Muscle layer of duodenum (tissue), 2 donors: ENCODE measurements at regions not wholly inside any gene's neighbourhood (a gene's known extent, or its start where the extent isn't known, plus 50 kb on each side); places are given as distances from the start of the nearest gene placed in this dataset.

Experiments used
- H3K27ac ChIP-seq: one replicate; pipeline ENCODE4 v1.7.0; 2013; ENCODE audit warnings: mild to moderate bottlenecking, low read length
- H3K27me3 ChIP-seq: one replicate; pipeline ENCODE4 v1.7.0; 2013; ENCODE audit warnings: low read depth, mild to moderate bottlenecking, control low read depth, low read length
- H3K36me3 ChIP-seq, 2 donors: one replicate each; pipeline ENCODE4 v1.7.0; 2013; ENCODE audit warnings: low read length in 2 of 2, control low read depth in 1 of 2, mild to moderate bottlenecking in 1 of 2; ENCODE audit not compliant: insufficient read depth in 2 of 2, control insufficient read depth in 1 of 2
- H3K4me1 ChIP-seq, 2 donors: one replicate each; pipeline ENCODE4 v1.7.0; 2013; ENCODE audit warnings: low read length in 2 of 2, mild to moderate bottlenecking in 2 of 2, control low read depth in 1 of 2, moderate library complexity in 1 of 2; ENCODE audit not compliant: insufficient read depth in 2 of 2, control insufficient read depth in 1 of 2
- H3K4me3 ChIP-seq, 2 donors: one replicate each; pipeline ENCODE4 v1.7.0; 2013; ENCODE audit warnings: low read length in 2 of 2, low read depth in 1 of 2, mild to moderate bottlenecking in 1 of 2
- H3K9me3 ChIP-seq, 2 donors: one replicate each; pipeline ENCODE4 v1.7.0; 2013; ENCODE audit warnings: low read length in 2 of 2, control low read depth in 1 of 2, mild to moderate bottlenecking in 1 of 2; ENCODE audit not compliant: control insufficient read depth in 1 of 2
- donor health status: healthy.

- H3K9me3 ChIP-seq, result no peaks in the 10 kb centered on the region
- peaks cover 0 to 4% of the 10 kb centered on the region in 2 donors for H3K4me1 ChIP-seq
- no peak overlapping the region for H3K27ac ChIP-seq
- H3K27me3 ChIP-seq, result no peaks in the 10 kb centered on the region
- no peak overlapping the region for H3K4me3 ChIP-seq
- H3K36me3 ChIP-seq, result no peaks in the 10 kb centered on the region
These were observed 151.4 kb upstream of the PRPS1L1 start for GRCh38 chr7:18179093-18179492.

DNA sequence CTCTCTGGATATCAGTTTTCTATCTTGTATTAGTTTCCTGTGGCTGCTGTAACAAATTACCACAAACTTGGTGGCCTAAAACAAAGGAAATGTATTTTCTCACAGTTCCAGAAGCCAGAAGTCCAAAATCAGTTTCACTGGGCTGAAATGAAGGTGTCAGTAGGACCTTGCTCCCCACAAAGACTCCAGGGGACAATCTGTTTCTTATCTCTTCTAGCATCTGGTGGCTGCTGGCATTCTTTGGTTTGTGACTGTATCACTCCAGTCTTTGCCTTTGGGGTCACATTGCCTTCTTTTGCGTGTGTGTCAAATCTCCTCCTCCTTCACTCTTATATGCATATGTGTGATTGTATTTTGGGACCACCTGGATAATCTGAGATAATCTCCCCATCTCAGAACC lies 153.0 kb upstream of the PRPS1L1 start:
- Histone ChIP-seq H3K36me3 (no peaks in the 10 kb centered on the region), H3K9me3 (no peaks in the 10 kb centered on the region), H3K4me1 (peaks cover 0 to 4% of the 10 kb centered on the region in 2 donors), H3K27me3 (no peaks in the 10 kb centered on the region), H3K4me3 (no peak overlapping the region), H3K27ac (no peak overlapping the region)

GRCh38 chr7:18189500-18190126 lies 162.0 kb upstream of the PRPS1L1 start:
- Histone ChIP-seq H3K27ac (no peak overlapping the region), H3K4me1 (no peaks in the 10 kb centered on the region), H3K36me3 (no peaks in the 10 kb centered on the region), H3K4me3 (no peak overlapping the region), H3K27me3 (no peaks in the 10 kb centered on the region), H3K9me3 (no peaks in the 10 kb centered on the region)

DNA sequence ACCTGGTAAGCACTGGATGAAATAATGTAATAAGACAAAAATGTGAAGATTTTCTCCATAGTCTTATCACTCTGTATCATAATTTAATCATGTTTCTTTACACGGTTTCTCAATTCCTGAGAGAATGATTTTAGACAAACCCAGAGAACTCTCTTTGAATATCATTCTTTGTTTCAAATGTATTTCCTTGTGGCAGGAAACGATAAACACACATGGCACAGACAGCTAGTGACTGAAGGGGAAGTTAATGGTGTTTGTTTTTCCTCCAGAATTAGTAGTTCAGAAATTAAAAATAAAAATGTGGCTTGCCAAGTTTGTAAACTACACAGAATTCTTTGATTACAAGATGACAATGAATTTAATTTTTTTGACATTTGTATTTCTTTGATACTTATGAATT lies 163.7 kb upstream of the PRPS1L1 start:
- H3K4me3 ChIP-seq, result no peak overlapping the region
- no peaks in the 10 kb centered on the region for H3K27me3 ChIP-seq
- H3K27ac ChIP-seq, result no peak overlapping the region
- H3K4me1 ChIP-seq, result no peaks in the 10 kb centered on the region
- H3K36me3 ChIP-seq, result no peaks in the 10 kb centered on the region
- H3K9me3 ChIP-seq, result no peaks in the 10 kb centered on the region

DNA sequence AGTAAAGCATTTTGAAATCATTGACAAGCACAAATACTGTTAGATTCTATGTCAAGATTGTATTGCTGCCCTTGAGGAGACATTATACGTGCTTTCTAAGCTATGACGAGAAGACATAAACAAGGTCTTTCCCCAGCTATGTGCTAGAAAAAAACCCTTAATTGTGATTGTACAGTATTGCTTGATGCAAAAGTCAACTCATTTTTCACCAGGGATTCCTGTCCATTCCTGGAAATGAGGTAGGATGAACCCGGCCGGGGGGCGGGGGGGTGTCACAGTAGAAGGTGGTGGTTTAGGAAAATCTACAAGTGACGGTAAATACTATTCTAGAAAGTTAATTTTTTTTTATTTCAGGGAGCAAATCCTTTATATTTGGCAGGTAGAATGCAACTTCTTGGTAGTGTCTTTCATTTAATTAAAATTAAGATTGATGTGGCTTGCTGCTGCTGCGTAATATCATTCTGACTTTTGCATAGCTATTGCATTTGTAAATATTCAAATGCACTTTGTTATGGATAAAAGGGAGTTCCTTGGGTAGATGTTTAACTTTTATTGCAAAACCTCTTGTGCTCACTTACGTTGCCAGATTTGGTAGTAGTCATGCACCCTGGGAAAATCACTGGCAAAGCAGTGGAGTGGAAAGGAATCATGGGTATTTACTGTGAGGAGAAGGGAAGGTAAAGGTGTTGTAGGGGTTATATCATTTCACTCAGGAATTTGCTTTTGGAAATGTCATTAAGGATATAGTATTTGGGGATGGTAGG lies 164.4 kb upstream of the PRPS1L1 start:
- Histone ChIP-seq H3K27ac (no peak overlapping the region), H3K27me3 (no peaks in the 10 kb centered on the region), H3K36me3 (no peaks in the 10 kb centered on the region), H3K4me3 (no peak overlapping the region), H3K4me1 (no peaks in the 10 kb centered on the region), H3K9me3 (no peaks in the 10 kb centered on the region)

DNA sequence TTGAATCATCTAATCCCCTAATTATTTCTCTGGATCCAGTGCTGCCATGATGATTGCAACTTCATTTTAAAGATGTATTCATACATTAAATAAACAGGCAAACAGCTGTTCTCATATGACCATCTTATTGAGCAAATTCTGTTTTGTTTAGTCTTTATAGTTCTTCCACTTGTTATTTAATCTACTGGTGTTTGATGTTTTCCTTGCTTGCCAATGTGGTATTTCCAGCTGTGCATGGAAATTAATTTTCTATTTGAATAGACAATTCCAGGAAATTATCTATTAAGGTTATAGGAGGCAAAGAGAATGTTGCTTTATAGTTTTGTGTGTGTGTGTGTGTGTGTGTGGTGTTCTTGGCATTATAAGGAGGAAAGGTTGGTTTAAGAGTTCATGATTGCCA lies 167.0 kb upstream of the PRPS1L1 start:
- Histone ChIP-seq H3K9me3 (no peaks in the 10 kb centered on the region), H3K4me1 (no peaks in the 10 kb centered on the region), H3K27me3 (no peaks in the 10 kb centered on the region), H3K27ac (no peak overlapping the region), H3K36me3 (no peaks in the 10 kb centered on the region), H3K4me3 (no peak overlapping the region)

DNA sequence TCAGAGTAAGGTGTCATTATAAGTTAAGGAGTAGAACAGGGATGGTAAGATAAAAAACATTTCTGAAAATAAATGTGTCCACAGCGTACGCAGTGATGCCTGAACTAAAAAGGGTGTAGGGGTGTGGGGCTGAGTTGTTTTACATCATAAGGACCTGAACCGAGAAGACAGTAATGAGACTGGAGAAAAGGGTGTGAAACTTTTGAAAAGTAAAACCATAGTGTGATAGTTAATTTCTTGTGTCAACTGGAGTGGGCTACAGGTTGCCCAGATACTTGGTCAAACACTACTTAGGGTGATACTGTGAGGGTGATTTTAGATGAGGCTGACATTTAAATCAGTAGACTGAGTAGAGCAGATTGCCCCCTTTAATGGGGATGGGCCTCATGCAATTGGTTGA lies 169.0 kb upstream of the PRPS1L1 start:
- H3K27me3 ChIP-seq, result no peaks in the 10 kb centered on the region
- H3K36me3 ChIP-seq, result no peaks in the 10 kb centered on the region
- no peaks in the 10 kb centered on the region for H3K9me3 ChIP-seq
- no peak overlapping the region for H3K4me3 ChIP-seq
- H3K4me1 ChIP-seq, result peaks cover 0 to 3% of the 10 kb centered on the region in 2 donors
- no peak overlapping the region for H3K27ac ChIP-seq

GRCh38 chr7:18198868-18199267 lies 171.2 kb upstream of the PRPS1L1 start:
- no peak overlapping the region for H3K27ac ChIP-seq
- no peaks in the 10 kb centered on the region for H3K9me3 ChIP-seq
- no peak overlapping the region for H3K4me3 ChIP-seq
- no peaks in the 10 kb centered on the region for H3K27me3 ChIP-seq
- no peaks in the 10 kb centered on the region for H3K36me3 ChIP-seq
- H3K4me1 ChIP-seq, result peaks cover 0 to 3% of the 10 kb centered on the region in 2 donors

DNA sequence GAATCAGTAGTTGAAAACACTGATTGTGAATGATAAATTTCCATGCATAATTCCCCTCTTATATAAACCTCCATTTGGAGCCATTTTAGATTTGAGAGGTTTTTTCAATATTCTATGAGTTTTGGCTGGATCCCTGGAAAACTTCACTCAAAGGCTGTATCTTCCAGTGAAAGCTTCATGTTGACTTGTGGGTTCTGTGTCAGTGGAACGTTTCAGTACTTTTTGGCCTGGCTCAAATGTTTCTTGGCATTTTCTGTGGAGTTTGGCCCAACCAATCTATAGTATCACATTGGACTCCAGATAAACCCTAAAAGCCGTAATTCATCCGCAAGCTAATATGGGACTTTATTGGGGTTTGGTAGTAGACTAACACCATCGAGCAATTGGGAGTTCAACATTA lies 172.6 kb upstream of the PRPS1L1 start:
- Histone ChIP-seq H3K36me3 (no peaks in the 10 kb centered on the region), H3K27ac (no peak overlapping the region), H3K27me3 (no peaks in the 10 kb centered on the region), H3K9me3 (no peaks in the 10 kb centered on the region), H3K4me3 (no peak overlapping the region), H3K4me1 (peaks cover 0 to 3% of the 10 kb centered on the region in 2 donors)

DNA sequence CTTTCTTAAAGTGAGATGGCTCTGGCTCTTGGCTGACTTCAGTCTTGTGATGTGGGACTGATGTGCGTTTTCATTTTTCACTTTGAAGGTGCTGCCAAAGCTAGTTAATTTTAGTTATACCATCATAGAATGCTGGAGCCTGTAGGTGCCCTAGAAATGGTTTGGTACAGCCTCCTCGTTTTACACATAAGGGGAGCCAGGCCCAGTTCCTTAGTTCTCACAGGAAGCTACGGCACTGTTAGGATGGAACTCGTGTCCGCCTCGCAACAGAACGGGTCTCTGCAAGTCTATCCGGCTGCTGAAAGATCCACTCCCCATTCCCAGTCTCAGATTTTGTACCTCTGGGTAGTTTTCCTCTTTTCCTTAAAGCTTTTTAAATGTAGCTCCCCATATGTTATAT lies 173.2 kb upstream of the PRPS1L1 start:
- H3K4me1 ChIP-seq, result peaks cover 0 to 3% of the 10 kb centered on the region in 2 donors
- no peak overlapping the region for H3K27ac ChIP-seq
- no peaks in the 10 kb centered on the region for H3K36me3 ChIP-seq
- H3K27me3 ChIP-seq, result no peaks in the 10 kb centered on the region
- no peaks in the 10 kb centered on the region for H3K9me3 ChIP-seq
- no peak overlapping the region for H3K4me3 ChIP-seq

DNA sequence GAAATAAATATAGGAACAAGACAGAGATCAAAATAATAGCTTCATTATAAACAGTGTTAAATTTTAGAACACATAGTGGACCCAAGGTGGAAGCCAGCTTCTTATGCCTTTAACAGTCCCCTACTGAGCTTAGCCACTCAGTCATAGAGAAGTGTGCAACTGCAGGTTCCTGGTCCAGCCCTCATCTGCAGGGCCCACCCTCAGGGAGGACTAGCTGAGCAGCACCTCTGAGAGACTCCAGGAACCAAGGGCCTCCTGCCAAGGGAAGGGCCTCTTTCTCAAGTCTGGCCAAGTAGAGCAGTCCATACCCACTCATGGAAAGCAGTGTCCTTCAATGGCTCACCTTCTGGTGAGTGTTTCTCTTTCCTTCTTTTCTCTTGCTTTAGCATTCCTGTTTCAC lies 173.7 kb upstream of the PRPS1L1 start:
- peaks cover 0 to 3% of the 10 kb centered on the region in 2 donors for H3K4me1 ChIP-seq
- no peaks in the 10 kb centered on the region for H3K36me3 ChIP-seq
- H3K4me3 ChIP-seq, result no peak overlapping the region
- H3K9me3 ChIP-seq, result no peaks in the 10 kb centered on the region
- H3K27ac ChIP-seq, result no peak overlapping the region
- no peaks in the 10 kb centered on the region for H3K27me3 ChIP-seq
